GM10248 (cell line): ENCODE measurements at regions not wholly inside any gene's neighbourhood (a gene's known extent, or its start where the extent isn't known, plus 50 kb on each side); places are given as distances from the start of the nearest gene placed in this dataset.

ENCODE experiments used
- CTCF ChIA-PET: fragments of 300-600 bp; sonication (Branson Sonifier 250); formaldehyde crosslinking; extraction: SDS; loops from one replicate; lab custom pipeline; 2021; ENCODE audit warnings: antibody characterized with exemption; lab: Yijun Ruan, JAX
- POLR2A ChIA-PET: fragments of 350-650 bp; sonication (Branson Sonifier 250); formaldehyde crosslinking; extraction: SDS; loops from one replicate; lab custom pipeline; 2020; ENCODE audit warnings: antibody characterized with exemption; lab: Yijun Ruan, JAX
- DNase-seq: peaks from one replicate; pipeline ENCODE4 v3.0.0; 2012; ENCODE audit errors: extremely low spot score
- CTCF ChIP-seq: IDR thresholded peaks from 2 replicates; pipeline ENCODE4 v1.5.1; 2012; ENCODE audit warnings: mild to moderate bottlenecking, low read depth; ENCODE audit errors: extremely low read depth, missing control alignments, control extremely low read depth

- CTCF ChIA-PET, result no interaction called here
- POLR2A ChIA-PET, result interaction anchor here (0.6 kb wide), 1 partner anchor 9 kb away, joined by 3 read pairs; no protein-coding TSS in a partner anchor
- no peak for DNase-seq
- TF ChIP-seq CTCF, result no peak
These were observed 177.3 kb downstream of the NFKBIZ start for GRCh38 chr3:102026656-102027055.

GRCh38 chr3:102030661-102031060 lies 181.3 kb downstream of the NFKBIZ start:
- POLR2A ChIA-PET, result interaction anchor here (1.2 kb wide), 1 partner anchor 181 kb away, joined by 6 read pairs; the partner anchor contains the start of gene NFKBIZ
- CTCF ChIA-PET, result interaction anchor here (2.5 kb wide), 1 partner anchor 8 kb away, joined by 9 read pairs; no protein-coding TSS in a partner anchor
- DNase-seq, result no peak
- TF ChIP-seq CTCF, result no peak

GRCh38 chr3:102031834-102032233 lies 182.5 kb downstream of the NFKBIZ start:
- DNase-seq, result no peak
- no peak for TF ChIP-seq CTCF
- ChIA-PET CTCF (no interaction called here), POLR2A (no interaction called here)

- TF ChIP-seq CTCF, result no peak
- ChIA-PET CTCF (no interaction called here), POLR2A (no interaction called here)
- no peak for DNase-seq
These were observed 183.4 kb downstream of the NFKBIZ start for GRCh38 chr3:102032491-102033383.

- POLR2A ChIA-PET, result no interaction called here
- CTCF ChIA-PET, result no interaction called here
- TF ChIP-seq CTCF, result no peak
- DNase-seq, result peak; percentile 6
These were observed 185.5 kb downstream of the NFKBIZ start for GRCh38 chr3:102034639-102035451.

GRCh38 chr3:102036017-102036416 lies 186.7 kb downstream of the NFKBIZ start:
- TF ChIP-seq CTCF, result no peak
- CTCF ChIA-PET, result interaction anchor here (1.0 to 1.2 kb wide), 2 partner anchors 23 to 222 kb away, joined by 3 to 4 read pairs; no protein-coding TSS in a partner anchor

More at GRCh38 chr3:102036017-102036416, 186.7 kb downstream of the NFKBIZ start:
- POLR2A ChIA-PET, result no interaction called here
- DNase-seq, result peak; percentile 14
